ENCODE measurements at regions not wholly inside any gene's neighbourhood (a gene's known extent, or its start where the extent isn't known, plus 50 kb on each side); places are given as distances from the start of the nearest gene placed in this dataset.

GRCh38 chr19:27972291-27973040, 1240.5 kb downstream of the UQCRFS1 start:
- TF ChIP-seq SP1 (IDR thresholded peaks at IDR 0.05), result no peak
- no peak for TF ChIP-seq ELF4 (IDR thresholded peaks at IDR 0.05)
- TF ChIP-seq CTBP1 (IDR thresholded peaks at IDR 0.05; ENCODE audit: borderline replicate concordance), result no peak
- no peak for TF ChIP-seq FOXA1 (IDR thresholded peaks at IDR 0.05)
- TF ChIP-seq FOXK2 (IDR thresholded peaks at IDR 0.05), result no peak
- no peak for TF ChIP-seq NFRKB (IDR thresholded peaks at IDR 0.05)
- TF ChIP-seq PKNOX1 (IDR thresholded peaks at IDR 0.05), result no peak
